ENCODE measurements at regions not wholly inside any gene's neighbourhood (a gene's known extent, or its start where the extent isn't known, plus 50 kb on each side); places are given as distances from the start of the nearest gene placed in this dataset.
"Not testable (repeated sequence)": the region's sequence is repeated elsewhere in the genome, so short reads cannot be mapped to it uniquely, and the experiment has no call there.

DNA sequence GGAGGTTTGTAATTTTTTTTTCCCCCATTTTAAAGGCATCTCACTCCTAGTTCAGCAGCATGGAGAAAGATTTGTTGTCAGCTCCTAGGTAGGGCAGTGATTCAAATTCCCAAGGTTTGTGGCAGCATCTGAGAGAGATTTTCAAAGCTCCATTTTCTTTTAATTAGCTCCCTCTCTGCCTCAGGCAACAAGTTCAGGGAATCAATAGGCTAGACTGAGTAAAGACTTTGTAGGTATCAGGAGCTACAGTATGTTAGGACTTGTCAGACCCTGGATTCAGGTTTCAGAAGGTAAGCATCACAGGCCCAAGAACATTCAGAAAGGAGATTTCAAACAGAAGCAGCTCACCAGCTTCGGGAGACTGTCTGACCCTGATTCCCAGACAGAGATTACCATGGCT lies 273.3 kb upstream of the ERBB4 start:
- DNase-seq, result no peak
- H3K27me3 Mint-ChIP-seq (ENCODE audit: insufficient read depth), result no peaks in the 10 kb centered on the region
- no peak overlapping the region for H3K4me3 Mint-ChIP-seq
- TF ChIP-seq, protein P1, sequence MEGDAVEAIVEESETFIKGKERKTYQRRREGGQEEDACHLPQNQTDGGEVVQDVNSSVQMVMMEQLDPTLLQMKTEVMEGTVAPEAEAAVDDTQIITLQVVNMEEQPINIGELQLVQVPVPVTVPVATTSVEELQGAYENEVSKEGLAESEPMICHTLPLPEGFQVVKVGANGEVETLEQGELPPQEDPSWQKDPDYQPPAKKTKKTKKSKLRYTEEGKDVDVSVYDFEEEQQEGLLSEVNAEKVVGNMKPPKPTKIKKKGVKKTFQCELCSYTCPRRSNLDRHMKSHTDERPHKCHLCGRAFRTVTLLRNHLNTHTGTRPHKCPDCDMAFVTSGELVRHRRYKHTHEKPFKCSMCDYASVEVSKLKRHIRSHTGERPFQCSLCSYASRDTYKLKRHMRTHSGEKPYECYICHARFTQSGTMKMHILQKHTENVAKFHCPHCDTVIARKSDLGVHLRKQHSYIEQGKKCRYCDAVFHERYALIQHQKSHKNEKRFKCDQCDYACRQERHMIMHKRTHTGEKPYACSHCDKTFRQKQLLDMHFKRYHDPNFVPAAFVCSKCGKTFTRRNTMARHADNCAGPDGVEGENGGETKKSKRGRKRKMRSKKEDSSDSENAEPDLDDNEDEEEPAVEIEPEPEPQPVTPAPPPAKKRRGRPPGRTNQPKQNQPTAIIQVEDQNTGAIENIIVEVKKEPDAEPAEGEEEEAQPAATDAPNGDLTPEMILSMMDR (IDR thresholded peaks at IDR 0.05), result no peak
- peak overlapping the region; percentile 20; the same call in 1 of the 2 replicates for H3K27ac Mint-ChIP-seq
- no peaks in the 10 kb centered on the region for H3K9me3 Mint-ChIP-seq
- peaks cover 24% of the 10 kb centered on the region for H3K4me1 Mint-ChIP-seq (ENCODE audit: low read depth)
- H3K36me3 Mint-ChIP-seq (ENCODE audit: low read depth), result no peaks in the 10 kb centered on the region

DNA sequence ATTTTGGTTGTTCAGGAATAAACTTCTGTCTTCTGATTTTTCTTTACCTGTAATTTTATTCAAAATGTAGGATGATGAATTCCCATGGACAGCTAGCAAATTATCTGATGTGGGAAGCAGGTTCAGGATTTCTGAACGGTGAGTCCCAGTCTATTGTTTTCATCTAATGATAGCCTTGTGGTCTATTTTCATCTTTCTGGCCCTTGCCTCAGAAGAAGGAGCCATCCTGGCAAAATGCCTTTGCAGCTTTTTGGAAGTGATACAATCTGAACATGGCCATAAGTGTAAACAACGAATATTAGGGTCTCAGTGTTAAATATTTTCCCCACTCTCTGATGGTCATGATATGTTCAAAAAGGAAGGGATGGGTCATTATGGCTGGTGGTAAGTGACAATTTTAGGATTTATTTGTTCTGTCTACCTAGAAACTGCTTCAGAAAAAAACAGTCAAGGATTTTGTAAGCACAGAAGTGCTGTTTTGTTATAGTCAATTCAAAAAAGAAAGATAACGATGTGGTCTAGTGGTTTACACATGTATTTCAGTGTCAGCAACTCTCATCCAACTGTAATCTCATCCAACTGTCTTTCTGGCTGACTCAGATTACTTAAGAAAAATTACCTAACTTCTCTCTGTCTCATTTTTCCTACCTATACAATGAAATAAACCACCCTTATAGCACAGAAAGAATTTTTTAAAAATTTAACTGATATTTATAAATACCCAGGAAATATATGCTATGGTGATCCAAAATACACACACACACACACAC lies 272.6 kb upstream of the ERBB4 start:
- no peak overlapping the region for H3K4me3 Mint-ChIP-seq
- peak; percentile 68 for DNase-seq
- no peaks in the 10 kb centered on the region for H3K9me3 Mint-ChIP-seq
- H3K27me3 Mint-ChIP-seq (ENCODE audit: insufficient read depth), result no peaks in the 10 kb centered on the region
- H3K36me3 Mint-ChIP-seq (ENCODE audit: low read depth), result no peaks in the 10 kb centered on the region
- peak overlapping the region; percentile 25 for H3K27ac Mint-ChIP-seq
- peaks cover 24% of the 10 kb centered on the region for H3K4me1 Mint-ChIP-seq (ENCODE audit: low read depth)
- TF ChIP-seq, protein P1 (IDR thresholded peaks at IDR 0.05), result no peak

- Mint-ChIP-seq H3K4me3 (no peak overlapping the region), H3K4me1 (ENCODE audit: low read depth) (peaks cover 12% of the 10 kb centered on the region), H3K27ac (no peak overlapping the region), H3K27me3 (ENCODE audit: insufficient read depth) (no peaks in the 10 kb centered on the region), H3K36me3 (ENCODE audit: low read depth) (no peaks in the 10 kb centered on the region), H3K9me3 (no peaks in the 10 kb centered on the region)
- DNase-seq, result no peak
- TF ChIP-seq, protein P1 (IDR thresholded peaks at IDR 0.05), result no peak
Observed at GRCh38 chr2:212797484-212798205, 259.0 kb upstream of the ERBB4 start.

DNA sequence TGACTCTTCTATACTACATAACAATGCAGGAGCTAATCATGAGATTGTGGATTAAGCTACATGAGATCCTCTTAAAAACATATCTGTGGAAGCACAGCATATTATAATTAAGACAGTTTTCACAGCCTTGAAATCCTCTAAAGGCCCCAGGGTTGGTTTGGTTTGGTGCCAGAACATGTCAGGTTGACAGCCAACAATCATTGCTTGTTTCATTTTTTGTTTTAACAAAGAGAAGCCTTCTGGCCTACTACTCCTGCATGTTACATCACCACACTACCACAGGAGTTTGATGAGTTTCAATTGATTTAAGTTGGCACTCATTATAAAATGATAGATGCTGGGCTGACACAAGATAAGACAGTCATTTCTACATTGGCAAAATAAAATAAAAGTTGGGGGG lies 255.9 kb upstream of the ERBB4 start:
- no peak overlapping the region for H3K4me3 Mint-ChIP-seq
- H3K27ac Mint-ChIP-seq, result no peak overlapping the region
- no peaks in the 10 kb centered on the region; the same call in 1 of the 2 replicates for H3K9me3 Mint-ChIP-seq
- no peak for DNase-seq
- peaks cover 12% of the 10 kb centered on the region for H3K4me1 Mint-ChIP-seq (ENCODE audit: low read depth)
- H3K27me3 Mint-ChIP-seq (ENCODE audit: insufficient read depth), result no peaks in the 10 kb centered on the region
- no peaks in the 10 kb centered on the region for H3K36me3 Mint-ChIP-seq (ENCODE audit: low read depth)
- TF ChIP-seq, protein P1 (IDR thresholded peaks at IDR 0.05), result no peak

- no peak for DNase-seq
- TF ChIP-seq, protein P1 (IDR thresholded peaks at IDR 0.05), result no peak
- H3K27ac Mint-ChIP-seq, result no peak overlapping the region
- H3K36me3 Mint-ChIP-seq (ENCODE audit: low read depth), result peaks cover 7% of the 10 kb centered on the region
- H3K27me3 Mint-ChIP-seq (ENCODE audit: insufficient read depth), result peaks cover 3% of the 10 kb centered on the region; the same call in 1 of the 2 replicates
- H3K4me1 Mint-ChIP-seq (ENCODE audit: low read depth), result peaks cover 6% of the 10 kb centered on the region
- H3K4me3 Mint-ChIP-seq, result no peak overlapping the region
- H3K9me3 Mint-ChIP-seq, result peaks cover 2% of the 10 kb centered on the region
Observed at GRCh38 chr2:212791569-212791968, 253.0 kb upstream of the ERBB4 start.

GRCh38 chr2:212786088-212786487 lies 247.5 kb upstream of the ERBB4 start:
- DNase-seq; H3K4me3 Mint-ChIP-seq; H3K27me3 Mint-ChIP-seq (ENCODE audit: insufficient read depth); H3K27ac Mint-ChIP-seq; H3K4me1 Mint-ChIP-seq (ENCODE audit: low read depth): not testable (repeated sequence)
- peaks cover 30% of the 10 kb centered on the region for H3K9me3 Mint-ChIP-seq
- peaks cover 32% of the 10 kb centered on the region for H3K36me3 Mint-ChIP-seq (ENCODE audit: low read depth)

Measured in HFFc6 (cell line).